ENCODE measurements at regions not wholly inside any gene's neighbourhood (a gene's known extent, or its start where the extent isn't known, plus 50 kb on each side); places are given as distances from the start of the nearest gene placed in this dataset.
A peak's percentile ranks its signal among the peaks of the same experiment; 100 is the strongest.

GRCh38 chr20:63065911-63066310 is 59.1 kb upstream of the BHLHE23 start:
- intact Hi-C loops (cut with micrococcal nuclease; ENCODE audit: unreplicated experiment), result no loop called here
- Histone ChIP-seq H3K27me3 (ENCODE audit: control insufficient read depth in 1 of 2, insufficient read depth in 2 of 2, low read length in 2 of 2) (peaks cover 21 to 80% of the 10 kb centered on the region in 2 experiments), H4K20me1 (ENCODE audit: insufficient read depth, low read length) (peaks cover 6% of the 10 kb centered on the region; the same call in 1 of the 2 replicates), H3K4me2 (ENCODE audit: low read depth, low read length) (no peak overlapping the region), H3K9me3 (ENCODE audit: low read length) (no peaks in the 10 kb centered on the region), H3K4me1 (ENCODE audit: insufficient read depth, low read length) (peaks cover 11% of the 10 kb centered on the region), H2AFZ (ENCODE audit: low read length) (no peak overlapping the region), H3K9ac (ENCODE audit: insufficient read depth, low read depth, low read length) (no peak overlapping the region), H3K27ac (ENCODE audit: extremely low read length, insufficient read depth, low read length) (no peak overlapping the region), H3K4me3 (replicated peaks in 1 of 3; ENCODE audit: insufficient read depth in 1 of 3, low read depth in 2 of 3, low read length in 3 of 3) (no peak overlapping the region), H3K79me2 (ENCODE audit: insufficient read depth, low read length) (no peaks in the 10 kb centered on the region), H3K36me3 (replicated peaks in 1 of 2; ENCODE audit: control insufficient read depth in 1 of 2, insufficient read depth in 2 of 2, low read length in 2 of 2) (no peaks in the 10 kb centered on the region)
- 23% methylated on average over 10 of the region's 16 CpGs for WGBS (ENCODE audit: low lambda C conversion rate)
- in situ Hi-C loops (cut with HindIII; ENCODE audit: extremely low pct_ligation_motif_present, low pct_unique_long_range_greater_than_20kb), result no loop called here
- no peak for ATAC-seq
- POLR2A ChIA-PET, result no interaction called here
- FAIRE-seq, result no peak
- CTCF ChIA-PET (ENCODE audit: low intra/inter-chr PET ratio, low total read pairs), result no interaction called here
- DNase-seq (ENCODE audit: low spot score), result no peak
- BruUV-seq (replicated peaks), result no TSS peak
- TF ChIP-seq ZSCAN20 (CRISPR knock-in tag; IDR thresholded peaks at IDR 0.05; ENCODE audit: borderline replicate concordance) (no peak), JUND (CRISPR knock-in tag; IDR thresholded peaks at IDR 0.05) (no peak), ZNF260 (CRISPR knock-in tag; IDR thresholded peaks at IDR 0.05; ENCODE audit: borderline replicate concordance, low read depth) (no peak)

GRCh38 chr20:63064745-63065711 is 58.3 kb upstream of the BHLHE23 start:
- ATAC-seq (no peak), DNase-seq (ENCODE audit: low spot score) (no peak), FAIRE-seq (no peak)
- Histone ChIP-seq H3K9me3 (ENCODE audit: low read length) (no peaks in the 10 kb centered on the region), H2AFZ (ENCODE audit: low read length) (no peak overlapping the region), H3K27me3 (ENCODE audit: control insufficient read depth in 1 of 2, insufficient read depth in 2 of 2, low read length in 2 of 2) (peaks cover 24 to 85% of the 10 kb centered on the region in 2 experiments), H3K9ac (ENCODE audit: insufficient read depth, low read depth, low read length) (no peak overlapping the region), H3K4me3 (replicated peaks in 1 of 3; ENCODE audit: insufficient read depth in 1 of 3, low read depth in 2 of 3, low read length in 3 of 3) (no peak overlapping the region), H3K4me1 (ENCODE audit: insufficient read depth, low read length) (peaks cover 11% of the 10 kb centered on the region), H3K79me2 (ENCODE audit: insufficient read depth, low read length) (no peaks in the 10 kb centered on the region), H3K27ac (ENCODE audit: extremely low read length, insufficient read depth, low read length) (no peak overlapping the region), H4K20me1 (ENCODE audit: insufficient read depth, low read length) (peaks cover 6% of the 10 kb centered on the region; the same call in 1 of the 2 replicates), H3K36me3 (replicated peaks in 1 of 2; ENCODE audit: control insufficient read depth in 1 of 2, insufficient read depth in 2 of 2, low read length in 2 of 2) (no peaks in the 10 kb centered on the region), H3K4me2 (ENCODE audit: low read depth, low read length) (no peak overlapping the region)
- no TSS peak for BruUV-seq (replicated peaks)
- intact Hi-C loops (cut with micrococcal nuclease; ENCODE audit: unreplicated experiment) (no loop called here), in situ Hi-C loops (cut with HindIII; ENCODE audit: extremely low pct_ligation_motif_present, low pct_unique_long_range_greater_than_20kb) (no loop called here)
- ChIA-PET POLR2A (no interaction called here), CTCF (ENCODE audit: low intra/inter-chr PET ratio, low total read pairs) (no interaction called here)
- 32% methylated on average over 39 of the region's 42 CpGs for WGBS (ENCODE audit: low lambda C conversion rate)
- no peak for TF ChIP-seq TGIF2 (CRISPR knock-in tag; IDR thresholded peaks at IDR 0.05)
- TF ChIP-seq ATF3 (CRISPR knock-in tag; IDR thresholded peaks at IDR 0.05), result no peak
- 0 out of 2 replicates have a peak, but pooled peaks have one; percentile 60 for TF ChIP-seq ESRRA (CRISPR knock-in tag; IDR thresholded peaks at IDR 0.05; ENCODE audit: low read depth)
- TF ChIP-seq SATB2 (CRISPR knock-in tag; IDR thresholded peaks at IDR 0.05), result no peak
- TF ChIP-seq, protein P1, sequence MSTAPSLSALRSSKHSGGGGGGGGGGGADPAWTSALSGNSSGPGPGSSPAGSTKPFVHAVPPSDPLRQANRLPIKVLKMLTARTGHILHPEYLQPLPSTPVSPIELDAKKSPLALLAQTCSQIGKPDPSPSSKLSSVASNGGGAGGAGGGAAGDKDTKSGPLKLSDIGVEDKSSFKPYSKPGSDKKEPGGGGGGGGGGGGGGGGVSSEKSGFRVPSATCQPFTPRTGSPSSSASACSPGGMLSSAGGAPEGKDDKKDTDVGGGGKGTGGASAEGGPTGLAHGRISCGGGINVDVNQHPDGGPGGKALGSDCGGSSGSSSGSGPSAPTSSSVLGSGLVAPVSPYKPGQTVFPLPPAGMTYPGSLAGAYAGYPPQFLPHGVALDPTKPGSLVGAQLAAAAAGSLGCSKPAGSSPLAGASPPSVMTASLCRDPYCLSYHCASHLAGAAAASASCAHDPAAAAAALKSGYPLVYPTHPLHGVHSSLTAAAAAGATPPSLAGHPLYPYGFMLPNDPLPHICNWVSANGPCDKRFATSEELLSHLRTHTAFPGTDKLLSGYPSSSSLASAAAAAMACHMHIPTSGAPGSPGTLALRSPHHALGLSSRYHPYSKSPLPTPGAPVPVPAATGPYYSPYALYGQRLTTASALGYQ (CRISPR knock-in tag; IDR thresholded peaks at IDR 0.05), result no peak
- TF ChIP-seq ZNF644 (CRISPR knock-in tag; IDR thresholded peaks at IDR 0.05; ENCODE audit: low read depth), result no peak
- no peak for TF ChIP-seq ATF6 (CRISPR knock-in tag; conservative IDR thresholded peaks at IDR 0.05)
- TF ChIP-seq NKX3-1 (CRISPR knock-in tag; IDR thresholded peaks at IDR 0.05), result no peak
- no peak for TF ChIP-seq KDM1A (CRISPR knock-in tag; IDR thresholded peaks at IDR 0.05)

All from HepG2 (cell line).